ENCODE measurements at regions not wholly inside any gene's neighbourhood (a gene's known extent, or its start where the extent isn't known, plus 50 kb on each side); places are given as distances from the start of the nearest gene placed in this dataset.
"Not testable (repeated sequence)": the region's sequence is repeated elsewhere in the genome, so short reads cannot be mapped to it uniquely, and the experiment has no call there.

DNA sequence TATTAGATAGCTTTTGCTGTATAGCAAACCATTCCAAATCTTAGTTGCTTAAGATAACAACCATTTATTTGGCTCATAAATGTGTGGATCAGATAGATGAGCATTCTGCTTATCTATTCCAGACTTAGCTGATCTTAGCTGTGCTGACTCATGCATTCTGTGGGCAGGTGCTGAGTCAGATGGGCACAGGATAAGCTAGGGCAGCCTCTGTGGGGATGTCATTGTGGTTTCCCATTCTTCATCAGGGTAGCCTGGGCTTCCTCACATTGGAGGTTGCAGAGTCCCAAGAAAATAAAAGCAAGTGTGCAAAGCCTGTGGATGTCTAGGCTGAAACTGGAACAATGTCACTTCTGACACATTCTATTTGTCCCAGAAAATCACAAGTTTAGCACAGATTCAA is 917.0 kb downstream of the TYW1 start:
- ChIA-PET POLR2A (no interaction called here), CTCF (no interaction called here)
- peaks cover 4 to 7% (median 5%) of the 10 kb centered on the region in 5 experiments for H3K9me3 ChIP-seq (ENCODE audit: control extremely low read depth in 1 of 5, control insufficient read depth in 4 of 5, insufficient read depth in 2 of 5, low read depth in 1 of 5, low read length in 4 of 5)
- H3K27ac ChIP-seq (ENCODE audit: insufficient read depth in 1 of 2, low read depth in 1 of 2, low read length in 2 of 2, poor library complexity in 1 of 2, severe bottlenecking in 2 of 2), result no peak overlapping the region
- no peaks in the 10 kb centered on the region for H3K36me3 ChIP-seq (ENCODE audit: control insufficient read depth in 4 of 4, insufficient read depth in 4 of 4, low read length in 3 of 4)
- H3K27me3 ChIP-seq (replicated peaks in 2 of 5; ENCODE audit: control insufficient read depth in 4 of 5, insufficient read depth in 5 of 5, low read length in 4 of 5), result no peaks in the 10 kb centered on the region
- no peak overlapping the region for H3K4me3 ChIP-seq (ENCODE audit: control insufficient read depth in 1 of 7, extremely low read depth in 1 of 7, insufficient read depth in 4 of 7, low read depth in 2 of 7, low read length in 6 of 7)
- H3K4me1 ChIP-seq (ENCODE audit: control extremely low read depth in 1 of 4, control insufficient read depth in 4 of 4, insufficient read depth in 4 of 4, low read length in 3 of 4), result no peaks in the 10 kb centered on the region
- no peak for DNase-seq

DNA sequence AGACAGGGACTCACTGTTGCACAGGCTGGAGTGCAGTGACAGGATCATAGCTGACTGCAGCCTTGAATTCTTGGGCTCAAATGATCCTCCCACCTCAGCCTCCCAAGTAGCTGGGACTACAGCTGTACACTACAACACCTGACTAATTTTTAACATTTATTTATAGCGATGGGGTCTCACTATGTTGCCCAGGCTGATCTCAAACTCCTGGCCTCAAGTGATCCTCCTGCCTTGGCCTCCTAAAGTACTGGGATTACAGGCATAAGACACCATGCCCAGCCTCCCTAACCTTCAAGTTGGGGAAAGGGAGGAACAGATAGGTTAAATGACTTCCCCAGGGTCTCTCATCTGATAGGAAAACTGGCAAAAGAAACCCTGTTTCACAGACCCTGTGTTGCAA is 919.5 kb downstream of the TYW1 start:
- POLR2A ChIA-PET; H3K4me3 ChIP-seq (ENCODE audit: control insufficient read depth in 1 of 7, extremely low read depth in 1 of 7, insufficient read depth in 4 of 7, low read depth in 2 of 7, low read length in 6 of 7): not testable (repeated sequence)
- WGBS (ENCODE audit: insufficient coverage), result 100% methylated on average over 1 of the region's 1 CpG

DNA sequence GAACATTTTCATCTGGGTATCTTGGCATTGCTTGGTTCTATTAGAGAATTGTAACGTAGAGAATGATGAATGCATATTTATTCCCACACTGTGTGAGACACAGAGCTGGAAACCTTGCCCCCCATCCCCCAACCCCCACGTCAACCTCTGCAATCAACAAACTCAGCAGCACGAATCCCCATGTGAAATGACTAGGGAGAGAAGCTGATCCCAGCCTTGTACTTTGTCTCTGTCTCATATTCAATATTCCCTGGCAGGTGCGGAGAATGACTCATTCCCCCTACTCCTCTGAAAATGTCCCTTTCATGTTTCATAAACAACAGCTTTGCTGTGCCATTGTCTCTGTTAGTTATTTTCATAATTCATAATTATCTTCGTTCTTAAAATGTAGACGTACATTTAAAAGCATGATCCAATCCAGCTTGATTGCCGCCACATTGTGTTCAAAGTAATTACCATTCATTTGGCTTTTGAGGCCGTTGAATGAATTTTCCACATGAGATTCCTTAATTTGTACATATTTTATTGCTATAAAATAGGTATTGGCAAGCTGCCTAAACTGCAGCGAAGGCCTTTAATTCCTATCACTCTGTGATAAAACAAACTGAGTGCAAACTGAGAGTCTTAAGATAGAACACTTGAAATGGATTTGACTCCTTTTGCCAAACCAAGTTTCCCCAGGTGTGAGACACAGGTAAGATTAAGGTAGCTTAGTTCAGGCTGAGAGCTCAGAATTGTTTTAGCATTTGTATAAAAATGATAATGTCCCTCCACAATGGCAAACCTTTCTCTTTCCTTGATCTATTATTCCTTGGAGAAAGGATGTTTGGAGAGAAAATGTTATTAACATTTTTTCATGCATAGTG is 920.2 kb downstream of the TYW1 start:
- Histone ChIP-seq H3K27ac (ENCODE audit: insufficient read depth in 1 of 2, low read depth in 1 of 2, low read length in 2 of 2, poor library complexity in 1 of 2, severe bottlenecking in 2 of 2) (no peak overlapping the region), H3K4me1 (ENCODE audit: control extremely low read depth in 1 of 4, control insufficient read depth in 4 of 4, insufficient read depth in 4 of 4, low read length in 3 of 4) (no peaks in the 10 kb centered on the region), H3K36me3 (ENCODE audit: control insufficient read depth in 4 of 4, insufficient read depth in 4 of 4, low read length in 3 of 4) (no peaks in the 10 kb centered on the region), H3K9me3 (ENCODE audit: control extremely low read depth in 1 of 5, control insufficient read depth in 4 of 5, insufficient read depth in 2 of 5, low read depth in 1 of 5, low read length in 4 of 5) (peaks cover 4 to 13% (median 5%) of the 10 kb centered on the region in 5 experiments), H3K27me3 (replicated peaks in 2 of 5; ENCODE audit: control insufficient read depth in 4 of 5, insufficient read depth in 5 of 5, low read length in 4 of 5) (no peaks in the 10 kb centered on the region), H3K4me3 (ENCODE audit: control insufficient read depth in 1 of 7, extremely low read depth in 1 of 7, insufficient read depth in 4 of 7, low read depth in 2 of 7, low read length in 6 of 7) (no peak overlapping the region)
- CTCF ChIA-PET, result no interaction called here
- WGBS (ENCODE audit: insufficient coverage), result 100% methylated on average over 1 of the region's 9 CpGs
- POLR2A ChIA-PET, result interaction anchor here (0.6 kb wide), 1 partner anchor 296 kb away, joined by 3 read pairs; no protein-coding TSS in a partner anchor
- no peak for DNase-seq

More for the DNA sequence above, 919.5 kb downstream of the TYW1 start:
- H3K9me3 ChIP-seq (ENCODE audit: control extremely low read depth in 1 of 5, control insufficient read depth in 4 of 5, insufficient read depth in 2 of 5, low read depth in 1 of 5, low read length in 4 of 5), result peaks cover 4 to 12% (median 5%) of the 10 kb centered on the region in 5 experiments
- H3K27me3 ChIP-seq (replicated peaks in 2 of 5; ENCODE audit: control insufficient read depth in 4 of 5, insufficient read depth in 5 of 5, low read length in 4 of 5); DNase-seq; H3K36me3 ChIP-seq (ENCODE audit: control insufficient read depth in 4 of 4, insufficient read depth in 4 of 4, low read length in 3 of 4); H3K27ac ChIP-seq (ENCODE audit: insufficient read depth in 1 of 2, low read depth in 1 of 2, low read length in 2 of 2, poor library complexity in 1 of 2, severe bottlenecking in 2 of 2); H3K4me1 ChIP-seq (ENCODE audit: control extremely low read depth in 1 of 4, control insufficient read depth in 4 of 4, insufficient read depth in 4 of 4, low read length in 3 of 4); CTCF ChIA-PET: not testable (repeated sequence)

DNA sequence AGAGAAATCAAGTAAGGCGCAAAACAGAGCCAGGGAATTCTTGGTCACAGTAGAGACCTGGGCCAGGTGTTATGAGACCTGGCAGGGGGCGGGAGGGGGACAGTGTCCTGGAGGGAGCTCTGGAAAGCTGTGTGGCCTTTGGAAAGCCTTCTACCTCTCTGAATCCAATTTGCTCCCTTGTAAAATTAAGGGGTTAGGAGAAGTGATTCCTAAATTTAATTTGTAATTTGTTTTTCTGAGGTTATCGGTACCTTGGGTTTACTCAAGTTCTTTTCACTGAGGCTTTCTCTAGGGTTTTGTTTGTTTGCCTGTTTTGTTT is 920.8 kb downstream of the TYW1 start:
- Histone ChIP-seq H3K9me3 (ENCODE audit: control extremely low read depth in 1 of 5, control insufficient read depth in 4 of 5, insufficient read depth in 2 of 5, low read depth in 1 of 5, low read length in 4 of 5) (peaks cover 4 to 13% (median 5%) of the 10 kb centered on the region in 5 experiments), H3K36me3 (ENCODE audit: control insufficient read depth in 4 of 4, insufficient read depth in 4 of 4, low read length in 3 of 4) (no peaks in the 10 kb centered on the region), H3K4me3 (ENCODE audit: control insufficient read depth in 1 of 7, extremely low read depth in 1 of 7, insufficient read depth in 4 of 7, low read depth in 2 of 7, low read length in 6 of 7) (no peak overlapping the region), H3K4me1 (ENCODE audit: control extremely low read depth in 1 of 4, control insufficient read depth in 4 of 4, insufficient read depth in 4 of 4, low read length in 3 of 4) (no peaks in the 10 kb centered on the region), H3K27ac (ENCODE audit: insufficient read depth in 1 of 2, low read depth in 1 of 2, low read length in 2 of 2, poor library complexity in 1 of 2, severe bottlenecking in 2 of 2) (no peak overlapping the region), H3K27me3 (replicated peaks in 2 of 5; ENCODE audit: control insufficient read depth in 4 of 5, insufficient read depth in 5 of 5, low read length in 4 of 5) (no peaks in the 10 kb centered on the region)
- WGBS (ENCODE audit: insufficient coverage), result 83% methylated on average over 1 of the region's 3 CpGs
- no peak for DNase-seq
- CTCF ChIA-PET, result no interaction called here
- POLR2A ChIA-PET, result interaction anchor here (0.6 kb wide), 1 partner anchor 297 kb away, joined by 3 read pairs; no protein-coding TSS in a partner anchor

DNA sequence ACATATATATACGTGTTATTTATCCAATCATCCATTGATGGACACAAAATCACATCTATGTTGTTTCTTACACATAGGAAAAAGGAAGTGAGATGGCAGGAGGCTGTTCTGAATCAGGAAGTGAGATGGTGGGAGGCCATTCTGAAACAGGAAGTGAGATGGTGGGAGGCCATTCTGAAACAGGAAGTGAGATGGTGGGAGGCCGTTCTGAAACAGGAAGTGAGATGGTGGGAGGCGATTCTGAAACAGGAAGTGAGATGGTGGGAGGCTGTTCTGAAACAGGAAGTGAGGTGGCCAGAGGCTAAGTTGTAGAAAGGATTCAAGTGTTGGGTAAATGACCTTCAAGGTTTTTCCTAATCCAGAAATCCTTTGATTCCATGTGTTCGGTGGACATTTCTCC is 921.5 kb downstream of the TYW1 start:
- H3K27ac ChIP-seq (ENCODE audit: insufficient read depth in 1 of 2, low read depth in 1 of 2, low read length in 2 of 2, poor library complexity in 1 of 2, severe bottlenecking in 2 of 2), result no peak overlapping the region
- ChIA-PET POLR2A (no interaction called here), CTCF (no interaction called here)
- peak overlapping the region in 1 of 7 experiments; percentile 46 for H3K4me3 ChIP-seq (ENCODE audit: control insufficient read depth in 1 of 7, extremely low read depth in 1 of 7, insufficient read depth in 4 of 7, low read depth in 2 of 7, low read length in 6 of 7)
- H3K27me3 ChIP-seq (replicated peaks in 2 of 5; ENCODE audit: control insufficient read depth in 4 of 5, insufficient read depth in 5 of 5, low read length in 4 of 5), result no peaks in the 10 kb centered on the region
- WGBS (ENCODE audit: insufficient coverage), result 0% methylated on average over 2 of the region's 4 CpGs
- H3K9me3 ChIP-seq (ENCODE audit: control extremely low read depth in 1 of 5, control insufficient read depth in 4 of 5, insufficient read depth in 2 of 5, low read depth in 1 of 5, low read length in 4 of 5), result peaks cover 4 to 13% (median 5%) of the 10 kb centered on the region in 5 experiments
- no peaks in the 10 kb centered on the region for H3K36me3 ChIP-seq (ENCODE audit: control insufficient read depth in 4 of 4, insufficient read depth in 4 of 4, low read length in 3 of 4)
- peak; percentile 10 to 60 (median 43) for DNase-seq
- no peaks in the 10 kb centered on the region for H3K4me1 ChIP-seq (ENCODE audit: control extremely low read depth in 1 of 4, control insufficient read depth in 4 of 4, insufficient read depth in 4 of 4, low read length in 3 of 4)

DNA sequence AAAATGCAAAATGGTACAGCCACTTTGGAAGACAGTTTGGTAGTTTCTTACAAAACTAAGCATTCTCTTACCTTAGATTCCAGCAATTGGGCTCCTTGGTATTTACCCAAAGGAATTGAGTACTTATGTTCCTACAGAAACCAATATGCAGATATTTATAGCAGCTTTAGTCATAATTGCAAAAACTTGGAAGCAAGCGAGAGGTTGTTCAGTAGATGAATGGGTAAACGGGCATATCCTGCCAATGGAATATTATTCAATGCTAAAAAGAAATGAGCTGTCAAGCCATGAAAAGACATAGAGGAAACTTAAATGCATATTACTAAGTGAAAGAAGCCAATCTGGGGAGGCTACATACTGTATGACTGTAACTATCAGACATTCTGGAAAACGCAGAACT is 926.7 kb downstream of the TYW1 start:
- 97% methylated on average over 3 of the region's 3 CpGs for WGBS (ENCODE audit: insufficient coverage)
- CTCF ChIA-PET, result interaction anchor here (1.6 kb wide), 1 partner anchor 20 kb away, joined by 5 read pairs; no protein-coding TSS in a partner anchor

DNA sequence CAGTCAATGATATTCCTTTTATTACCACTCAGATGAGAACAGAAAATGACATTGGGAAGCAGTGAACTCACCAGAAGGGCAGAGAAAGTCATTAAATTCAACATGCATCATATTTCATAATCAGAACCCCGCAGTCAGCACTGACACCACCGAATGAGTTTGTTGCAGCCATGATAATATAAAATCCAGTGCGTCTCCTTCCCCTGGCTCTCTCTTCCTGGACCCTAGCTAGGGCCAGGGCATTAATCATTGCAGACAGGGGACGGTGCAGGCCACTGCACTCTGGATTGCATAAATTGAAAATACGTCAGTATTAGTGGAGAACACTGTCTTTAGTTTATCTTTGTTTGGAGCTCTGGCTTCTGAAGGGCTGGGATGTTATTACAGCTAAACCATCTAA is 931.5 kb downstream of the TYW1 start:
- H3K9me3 ChIP-seq (ENCODE audit: control extremely low read depth in 1 of 5, control insufficient read depth in 4 of 5, insufficient read depth in 2 of 5, low read depth in 1 of 5, low read length in 4 of 5), result peaks cover 0 to 3% (median 0%) of the 10 kb centered on the region in 5 experiments
- no peak for DNase-seq
- ChIA-PET POLR2A (no interaction called here), CTCF (no interaction called here)
- no peak overlapping the region for H3K27ac ChIP-seq (ENCODE audit: insufficient read depth in 1 of 2, low read depth in 1 of 2, low read length in 2 of 2, poor library complexity in 1 of 2, severe bottlenecking in 2 of 2)
- no peaks in the 10 kb centered on the region for H3K4me1 ChIP-seq (ENCODE audit: control extremely low read depth in 1 of 4, control insufficient read depth in 4 of 4, insufficient read depth in 4 of 4, low read length in 3 of 4)
- H3K4me3 ChIP-seq (ENCODE audit: control insufficient read depth in 1 of 7, extremely low read depth in 1 of 7, insufficient read depth in 4 of 7, low read depth in 2 of 7, low read length in 6 of 7), result no peak overlapping the region
- H3K36me3 ChIP-seq (ENCODE audit: control insufficient read depth in 4 of 4, insufficient read depth in 4 of 4, low read length in 3 of 4), result no peaks in the 10 kb centered on the region
- H3K27me3 ChIP-seq (replicated peaks in 2 of 5; ENCODE audit: control insufficient read depth in 4 of 5, insufficient read depth in 5 of 5, low read length in 4 of 5), result no peaks in the 10 kb centered on the region
- WGBS (ENCODE audit: insufficient coverage), result 89% methylated on average over 3 of the region's 5 CpGs

More for the DNA sequence above, 926.7 kb downstream of the TYW1 start:
- Histone ChIP-seq H3K27me3 (replicated peaks in 2 of 5; ENCODE audit: control insufficient read depth in 4 of 5, insufficient read depth in 5 of 5, low read length in 4 of 5) (no peaks in the 10 kb centered on the region), H3K27ac (ENCODE audit: insufficient read depth in 1 of 2, low read depth in 1 of 2, low read length in 2 of 2, poor library complexity in 1 of 2, severe bottlenecking in 2 of 2) (no peak overlapping the region), H3K4me1 (ENCODE audit: control extremely low read depth in 1 of 4, control insufficient read depth in 4 of 4, insufficient read depth in 4 of 4, low read length in 3 of 4) (no peaks in the 10 kb centered on the region), H3K4me3 (ENCODE audit: control insufficient read depth in 1 of 7, extremely low read depth in 1 of 7, insufficient read depth in 4 of 7, low read depth in 2 of 7, low read length in 6 of 7) (no peak overlapping the region), H3K9me3 (ENCODE audit: control extremely low read depth in 1 of 5, control insufficient read depth in 4 of 5, insufficient read depth in 2 of 5, low read depth in 1 of 5, low read length in 4 of 5) (peaks cover 1 to 10% (median 3%) of the 10 kb centered on the region in 5 experiments), H3K36me3 (ENCODE audit: control insufficient read depth in 4 of 4, insufficient read depth in 4 of 4, low read length in 3 of 4) (no peaks in the 10 kb centered on the region)
- DNase-seq, result no peak
- POLR2A ChIA-PET, result no interaction called here
